Upper lobe of left lung (tissue), 4 donors: ENCODE measurements at regions not wholly inside any gene's neighbourhood (a gene's known extent, or its start where the extent isn't known, plus 50 kb on each side); places are given as distances from the start of the nearest gene placed in this dataset.

Experiments
- CTCF ChIP-seq, 6 experiments: fragments of 450-650 bp in 4 of 6; fragments of 200-600 bp in 2 of 6; sonication (generic) in 2 of 6; IDR thresholded peaks; one replicate each; pipeline ENCODE4 v1.5.1; 2016 to 2019; ENCODE audit warnings: antibody characterized with exemption in 6 of 6
- EP300 ChIP-seq, 4 donors: sonication (generic); formaldehyde crosslinking; IDR thresholded peaks; one replicate each; pipeline ENCODE4 v1.5.1; 2017; ENCODE audit warnings: antibody characterized with exemption in 4 of 4, control low read depth in 2 of 4
- POLR2A ChIP-seq, 4 donors: fragments of 450-650 bp; IDR thresholded peaks; one replicate each; pipeline ENCODE4 v1.5.1; 2016 to 2017; ENCODE audit warnings: antibody characterized with exemption in 4 of 4, mild to moderate bottlenecking in 2 of 4
- POLR2AphosphoS5 ChIP-seq, 2 donors: sonication (generic); formaldehyde crosslinking; IDR thresholded peaks; one replicate each; pipeline ENCODE4 v1.5.1; 2017; ENCODE audit warnings: antibody characterized with exemption in 2 of 2

DNA sequence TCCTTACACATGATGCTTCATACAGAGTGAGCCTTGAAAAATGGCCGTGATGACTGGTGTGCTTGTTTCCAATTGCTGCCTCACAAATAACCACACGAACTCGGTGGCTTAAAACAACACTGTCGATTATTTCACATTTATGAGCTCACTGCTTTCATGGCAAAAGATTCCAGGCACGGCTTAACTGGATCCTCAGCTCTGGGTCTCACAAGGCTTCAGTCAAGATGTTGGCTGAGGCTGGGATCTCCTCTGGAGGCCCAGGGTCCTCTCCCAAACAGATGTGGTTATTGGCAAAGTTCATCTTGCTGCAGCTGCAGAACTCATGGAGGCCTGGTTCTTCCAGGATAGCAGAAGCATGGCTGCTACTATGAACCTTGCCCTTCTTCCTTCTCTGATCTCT, 144.6 kb downstream of the TFAP2C start:
- no peak for TF ChIP-seq CTCF (IDR thresholded peaks at IDR 0.05)
- TF ChIP-seq POLR2AphosphoS5 (IDR thresholded peaks at IDR 0.05): no peak
- TF ChIP-seq EP300 (IDR thresholded peaks at IDR 0.05): no peak
- no peak for TF ChIP-seq POLR2A (IDR thresholded peaks at IDR 0.05)
